GM12872 (cell line): ENCODE measurements at regions not wholly inside any gene's neighbourhood (a gene's known extent, or its start where the extent isn't known, plus 50 kb on each side); places are given as distances from the start of the nearest gene placed in this dataset.

Source experiments
- CTCF ChIP-seq: IDR thresholded peaks from 3 replicates; pipeline ENCODE4 v1.5.1; 2011; ENCODE audit warnings: low read depth, mild to moderate bottlenecking, low read length, moderate library complexity; ENCODE audit not compliant: insufficient read depth

GRCh38 chr7:145398758-145399157 is 562.9 kb upstream of the TPK1 start:
- TF ChIP-seq CTCF = no peak

GRCh38 chr7:145394126-145394525 is 558.3 kb upstream of the TPK1 start:
- no peak for TF ChIP-seq CTCF

DNA sequence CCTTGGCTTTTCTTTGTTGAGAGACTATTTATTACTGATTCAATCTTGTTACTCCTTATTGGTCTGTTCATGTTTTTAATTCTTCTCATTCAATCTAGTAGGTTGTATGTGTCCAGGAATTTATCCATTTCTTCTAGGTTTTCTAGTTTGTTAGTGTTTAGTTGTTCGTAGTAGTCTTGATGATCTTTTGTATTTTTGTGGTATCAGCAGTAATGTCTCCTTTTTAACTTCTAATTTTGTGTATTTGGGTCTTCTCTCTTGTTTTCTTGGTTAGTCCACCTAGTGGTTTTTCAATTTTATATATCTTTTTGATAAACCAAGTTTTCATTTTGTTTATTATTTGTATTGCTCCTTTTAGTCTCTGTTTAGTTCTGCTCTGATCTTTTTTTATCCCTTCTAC is 546.9 kb upstream of the TPK1 start:
- TF ChIP-seq CTCF = no peak

DNA sequence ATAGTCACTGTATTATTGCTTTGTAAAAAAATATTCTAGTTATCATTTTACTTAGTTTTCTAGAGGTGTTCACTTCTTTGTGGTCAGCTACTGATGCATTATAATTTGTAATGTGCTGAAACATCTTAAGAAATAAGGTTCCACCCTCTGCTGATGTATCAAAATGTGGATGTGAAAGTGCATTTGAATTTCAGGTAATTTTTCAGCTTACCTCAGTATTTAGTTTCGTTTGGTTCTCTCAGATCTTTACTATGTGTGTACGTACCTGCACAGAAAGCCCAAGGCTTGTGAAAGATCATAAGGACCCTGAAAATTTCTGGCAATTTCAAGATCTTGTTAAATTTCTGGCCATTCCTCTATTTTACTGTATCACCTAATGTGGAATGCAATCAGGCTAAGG is 542.3 kb upstream of the TPK1 start:
- no peak for TF ChIP-seq CTCF

DNA sequence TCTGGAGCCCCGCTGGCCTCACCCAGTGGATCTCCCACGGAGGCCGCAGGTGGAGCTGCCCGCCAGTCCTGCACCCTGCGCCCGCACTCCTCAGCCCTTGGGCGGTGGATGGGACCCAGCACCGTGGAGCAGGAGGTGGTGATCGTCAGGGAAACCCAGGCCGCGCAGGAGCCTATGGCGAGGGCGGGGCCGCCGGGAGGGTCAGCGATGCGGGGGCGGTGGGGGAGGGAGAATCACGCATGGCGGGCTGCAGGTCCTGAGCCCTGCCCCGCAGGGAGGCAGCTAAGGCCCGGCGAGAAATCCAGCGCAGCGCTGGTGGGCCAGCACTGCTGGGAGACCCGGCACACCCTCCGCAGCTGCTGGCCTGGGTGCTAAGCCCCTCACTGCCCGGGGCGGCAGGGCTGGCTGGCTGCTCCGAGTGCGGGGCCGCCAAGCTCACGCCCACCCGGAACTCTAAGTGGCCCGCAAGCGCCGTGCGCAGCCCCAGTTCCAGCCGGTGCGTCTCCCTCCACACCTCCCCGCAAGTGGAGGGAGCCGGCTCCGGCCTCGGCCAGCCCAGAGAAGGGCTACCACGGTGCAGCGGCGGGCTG is 524.8 kb upstream of the TPK1 start:
- TF ChIP-seq CTCF = no peak

GRCh38 chr7:145350334-145350733 is 514.5 kb upstream of the TPK1 start:
- no peak for TF ChIP-seq CTCF

DNA sequence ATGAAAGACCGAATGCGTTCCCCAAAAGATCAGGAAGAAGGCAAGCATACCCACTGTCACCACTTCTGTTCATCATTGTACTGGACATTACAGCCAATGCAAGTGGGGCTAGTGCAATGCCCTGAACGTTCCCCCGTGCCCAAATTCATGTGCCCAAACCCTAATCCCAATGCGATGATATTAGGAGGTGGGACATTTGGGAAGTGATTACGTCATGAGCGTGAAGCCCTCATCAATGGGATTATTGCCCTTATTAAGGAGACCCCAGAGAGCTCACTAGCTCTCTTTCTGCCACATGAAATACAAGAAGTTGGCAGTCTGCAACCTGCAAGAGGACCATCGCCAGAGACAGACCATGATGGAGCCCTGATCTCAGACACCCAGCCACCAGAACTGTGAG is 511.4 kb upstream of the TPK1 start:
- no peak for TF ChIP-seq CTCF
